ENCODE measurements at regions not wholly inside any gene's neighbourhood (a gene's known extent, or its start where the extent isn't known, plus 50 kb on each side); places are given as distances from the start of the nearest gene placed in this dataset.
A peak's percentile ranks its signal among the peaks of the same experiment; 100 is the strongest.
"Not testable (repeated sequence)": the region's sequence is repeated elsewhere in the genome, so short reads cannot be mapped to it uniquely, and the experiment has no call there.

DNA sequence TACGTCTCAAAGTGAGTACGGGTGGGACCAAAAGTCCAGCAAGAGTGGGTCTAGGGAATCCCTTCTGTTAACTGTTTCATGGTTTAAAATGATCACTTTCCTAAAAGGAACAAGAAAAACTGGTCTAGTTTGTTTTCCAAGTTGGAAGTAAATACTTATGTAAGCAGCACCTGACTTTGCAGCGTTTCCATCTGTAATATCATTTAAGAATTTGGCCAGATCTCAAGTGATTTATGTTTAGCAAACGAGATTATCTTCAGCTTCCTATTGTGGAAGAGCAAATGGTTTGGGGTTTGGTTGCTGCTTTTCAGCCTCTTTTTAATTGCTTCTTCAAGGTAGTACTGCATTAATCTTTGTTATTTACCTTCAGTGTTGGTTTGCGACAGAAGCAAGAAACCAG lies 50.4 kb downstream of the FHIP1A start:
- peak; percentile 4 for DNase-seq

DNA sequence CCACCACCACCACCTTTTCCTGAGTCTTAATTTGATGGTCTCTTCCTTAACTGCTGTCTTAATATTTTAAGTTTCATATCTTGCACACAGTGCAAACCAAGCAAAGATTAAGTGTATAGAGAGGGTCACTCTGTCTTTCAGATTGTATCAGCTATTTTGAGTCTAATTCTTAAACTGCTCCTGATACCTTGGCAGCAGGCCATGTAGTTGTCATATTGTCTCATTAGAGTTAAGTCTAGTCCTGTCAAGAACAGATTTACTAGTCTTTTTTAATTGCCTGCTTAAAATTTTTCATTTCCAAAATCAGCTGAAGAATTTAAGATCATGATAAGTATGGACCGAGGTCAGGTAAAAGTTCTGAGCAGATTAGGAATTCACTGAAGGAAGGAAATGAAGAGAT lies 51.5 kb downstream of the FHIP1A start:
- DNase-seq: no peak

DNA sequence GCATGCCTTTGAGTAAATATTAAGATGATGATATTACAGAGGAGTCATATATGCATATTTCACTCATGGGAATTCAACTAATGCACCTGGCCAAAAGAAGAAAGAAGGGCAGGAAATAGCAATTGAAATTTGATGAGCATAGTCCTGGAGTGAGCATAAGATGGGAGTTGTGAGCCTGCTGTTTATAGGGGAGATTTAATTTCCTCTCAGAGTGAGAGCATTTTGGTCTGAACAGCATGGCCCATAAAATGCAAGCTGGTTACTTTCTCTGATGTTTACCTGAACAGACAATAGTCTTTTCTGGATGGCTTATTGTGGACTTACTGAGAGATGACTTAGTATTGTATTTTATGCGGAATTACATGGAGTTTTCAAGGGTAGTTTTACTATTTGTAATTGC lies 53.6 kb downstream of the FHIP1A start:
- no peak for DNase-seq

DNA sequence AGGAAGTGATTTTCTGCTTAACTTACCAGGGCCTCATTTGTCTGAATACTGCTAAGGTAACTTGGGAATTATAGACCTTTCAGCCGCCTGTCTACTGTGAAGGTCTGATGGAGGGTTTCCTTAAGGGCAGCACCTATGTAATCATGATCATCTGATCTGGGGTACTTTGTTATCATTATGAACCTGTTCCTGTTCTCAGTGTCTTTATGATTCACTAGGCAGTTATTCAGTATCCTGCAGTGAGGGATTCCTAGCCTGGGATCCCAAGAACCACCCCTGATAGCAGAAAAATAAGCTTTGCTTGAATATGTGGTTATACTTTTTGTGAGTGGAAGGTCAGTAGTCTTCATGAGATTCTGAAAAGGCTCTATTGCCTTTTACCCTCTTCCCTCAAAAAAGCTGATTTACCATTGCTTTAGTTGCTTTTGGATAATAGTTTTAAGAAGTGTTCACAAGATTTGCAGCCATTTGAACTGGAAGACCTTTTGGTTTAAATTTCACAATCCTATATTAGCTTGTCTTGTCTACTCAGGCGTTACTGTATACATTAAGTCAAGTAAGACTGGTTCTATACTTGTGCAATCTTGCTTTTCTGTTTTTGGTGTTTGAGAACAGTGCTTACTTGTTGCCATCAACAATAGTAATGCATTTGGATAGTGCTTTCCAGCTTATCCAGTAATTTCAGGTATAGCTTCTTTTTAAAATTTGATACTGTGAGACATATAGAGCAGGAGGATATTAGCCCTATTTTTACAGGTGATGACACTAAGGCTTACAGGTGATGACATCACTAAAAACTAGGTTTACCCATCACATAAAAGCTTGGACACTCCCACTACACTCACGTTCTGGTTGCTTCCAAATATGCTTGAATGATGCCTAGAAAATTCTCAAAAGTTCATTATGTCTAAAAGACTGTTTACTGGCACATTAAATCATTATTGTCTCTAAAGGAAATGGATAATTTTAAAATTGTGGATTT lies 60.0 kb downstream of the FHIP1A start:
- DNase-seq: no peak

DNA sequence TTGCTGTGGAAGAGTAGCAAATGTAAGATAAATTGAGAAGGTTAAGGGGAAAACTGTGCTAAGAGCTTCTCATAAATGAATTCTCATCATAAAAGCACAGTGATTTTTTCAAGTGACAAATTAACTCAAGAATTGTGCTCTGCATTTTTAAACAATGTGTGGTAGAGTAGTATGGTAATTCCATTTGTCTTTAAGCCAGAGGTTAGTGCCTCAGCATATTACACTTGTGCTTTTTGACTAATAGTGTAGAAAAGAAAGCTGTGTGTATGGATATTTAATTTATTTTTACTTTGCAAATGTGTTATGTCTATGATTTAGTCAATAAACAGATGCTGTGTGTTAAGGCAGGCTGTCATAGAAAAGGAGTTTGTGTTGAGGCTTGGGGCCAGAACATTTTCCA lies 61.0 kb downstream of the FHIP1A start:
- DNase-seq: no peak

DNA sequence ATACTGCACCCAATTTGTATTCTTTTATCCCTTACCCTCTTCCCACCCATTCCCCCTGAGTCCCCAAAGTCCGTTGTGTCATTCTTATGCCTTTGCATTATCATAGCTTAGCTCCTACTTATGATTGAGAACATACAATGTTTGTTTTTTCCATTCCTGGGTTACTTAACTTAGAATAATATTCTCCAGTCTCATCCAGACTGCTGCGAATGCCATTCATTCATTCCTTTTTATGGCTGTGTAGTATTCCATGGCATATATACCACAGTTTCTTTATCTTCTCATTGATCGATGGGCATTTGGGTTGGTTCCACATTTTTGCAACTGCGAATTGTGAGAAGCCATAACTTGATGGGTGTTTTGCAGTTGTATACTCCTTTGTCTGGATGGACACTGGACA lies 62.8 kb downstream of the FHIP1A start:
- DNase-seq: no peak

DNA sequence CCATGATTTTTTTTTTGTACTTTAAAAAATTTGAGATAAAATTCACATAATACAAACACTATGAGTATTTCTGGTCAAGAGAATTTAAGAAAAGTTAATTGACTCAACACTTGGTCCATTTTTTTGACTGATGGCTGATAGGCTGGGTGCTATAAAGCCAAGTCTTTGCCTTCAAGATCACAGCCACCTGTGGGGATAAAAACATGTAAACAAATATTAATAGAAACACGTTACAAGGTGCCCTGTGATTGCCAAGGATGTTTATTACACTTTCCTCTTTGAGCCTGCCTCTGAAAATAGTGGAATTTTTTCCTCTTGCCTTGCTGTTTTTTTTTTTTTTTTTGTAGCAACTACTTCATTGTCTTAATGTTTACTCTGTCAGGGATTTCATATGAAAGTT lies 63.3 kb downstream of the FHIP1A start:
- DNase-seq: no peak

DNA sequence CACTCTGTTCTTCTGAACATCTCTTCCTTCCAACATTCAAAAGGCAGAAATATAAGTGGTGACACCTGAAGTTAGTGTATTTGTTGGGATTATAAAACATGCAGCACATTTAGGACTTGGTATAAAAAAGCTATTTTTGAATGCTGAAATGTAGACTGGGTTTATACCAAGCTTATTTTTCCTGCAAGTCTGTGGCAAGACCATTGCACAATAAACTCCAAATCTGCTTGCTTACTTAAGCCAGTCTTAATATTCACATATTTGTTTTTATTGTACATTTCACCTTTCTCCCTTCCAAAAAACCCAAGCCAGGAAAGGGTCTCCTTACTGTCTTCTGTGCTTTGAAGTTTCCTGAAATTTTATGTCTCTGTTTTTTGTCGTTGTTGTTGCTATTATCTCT lies 63.7 kb downstream of the FHIP1A start:
- no peak for DNase-seq

DNA sequence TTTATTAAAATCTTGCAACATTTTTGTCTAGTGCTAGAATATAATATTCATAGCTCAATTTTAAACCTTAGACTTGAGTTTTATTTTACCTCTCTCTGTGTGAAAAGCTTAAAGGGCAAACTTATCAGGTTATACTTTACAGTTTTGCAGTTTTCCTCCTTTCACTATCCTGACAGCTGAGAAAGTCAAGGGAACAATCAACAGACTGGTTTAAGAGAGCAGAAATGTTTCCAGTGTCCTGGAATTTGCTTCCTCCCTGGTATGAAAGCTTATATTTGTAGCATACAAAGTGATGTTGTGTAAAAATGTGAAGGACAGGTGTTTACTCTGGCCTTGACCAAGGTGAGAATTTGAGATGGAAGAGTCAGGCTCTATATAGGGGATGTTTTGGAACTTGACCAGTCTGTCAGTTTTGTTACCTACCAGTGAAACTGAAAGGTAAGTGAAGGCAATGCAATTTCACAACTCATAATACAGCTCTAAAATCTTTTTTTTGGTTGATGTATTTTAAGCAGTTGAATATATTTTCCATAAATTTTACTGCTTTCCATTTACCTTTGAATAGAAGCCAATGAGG lies 64.6 kb downstream of the FHIP1A start:
- DNase-seq: no peak

DNA sequence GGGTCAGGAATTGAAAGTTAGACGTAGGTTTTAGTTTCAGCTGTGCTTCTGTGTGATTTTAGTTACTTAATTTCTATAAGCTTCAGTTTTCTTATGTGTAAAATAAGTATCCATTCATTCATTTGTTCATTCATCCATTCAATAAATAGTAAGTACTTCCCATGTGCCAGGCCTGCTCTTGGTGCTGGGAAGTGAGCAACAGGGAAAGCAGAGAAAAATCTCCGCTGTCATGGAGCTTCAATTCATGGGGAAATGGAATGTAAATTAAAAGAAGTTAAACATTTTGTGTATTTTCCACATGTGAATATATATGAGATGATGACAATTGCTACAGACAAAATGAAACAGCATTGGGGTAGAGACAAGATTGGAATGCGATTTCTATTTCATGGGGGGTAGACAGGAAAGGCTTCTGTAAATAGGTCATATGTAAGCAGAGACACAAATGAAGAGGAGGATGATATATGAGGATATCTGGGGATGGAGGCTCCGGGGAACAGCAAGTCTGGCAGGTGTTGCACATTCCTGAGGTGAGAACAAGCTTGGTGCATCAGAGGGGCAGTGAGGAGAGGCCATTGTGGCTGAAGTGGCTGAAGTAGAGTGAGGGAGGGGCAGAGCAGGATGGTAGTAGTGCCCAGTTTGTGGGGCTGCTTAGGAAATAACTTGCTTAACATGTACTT lies 66.2 kb downstream of the FHIP1A start:
- DNase-seq: no peak

DNA sequence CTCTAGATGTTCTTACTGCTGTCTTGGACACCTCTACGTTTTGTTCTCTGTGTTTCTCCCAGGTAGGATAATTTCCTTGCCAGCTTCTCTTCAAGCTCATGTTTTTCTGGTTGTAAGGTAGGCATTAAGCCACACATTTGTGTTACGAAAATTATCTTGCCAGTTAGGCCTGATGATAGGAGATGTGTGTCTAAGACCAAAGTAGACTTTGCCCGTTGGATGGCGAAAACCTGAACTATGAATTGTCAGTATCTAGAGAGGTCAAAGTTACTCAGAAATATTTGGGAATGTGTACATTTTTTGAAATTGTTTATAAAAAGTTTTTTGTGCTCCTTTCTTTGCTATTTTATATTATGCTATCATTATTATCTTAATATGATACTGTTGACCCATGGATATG lies 72.8 kb downstream of the FHIP1A start:
- no peak for DNase-seq

DNA sequence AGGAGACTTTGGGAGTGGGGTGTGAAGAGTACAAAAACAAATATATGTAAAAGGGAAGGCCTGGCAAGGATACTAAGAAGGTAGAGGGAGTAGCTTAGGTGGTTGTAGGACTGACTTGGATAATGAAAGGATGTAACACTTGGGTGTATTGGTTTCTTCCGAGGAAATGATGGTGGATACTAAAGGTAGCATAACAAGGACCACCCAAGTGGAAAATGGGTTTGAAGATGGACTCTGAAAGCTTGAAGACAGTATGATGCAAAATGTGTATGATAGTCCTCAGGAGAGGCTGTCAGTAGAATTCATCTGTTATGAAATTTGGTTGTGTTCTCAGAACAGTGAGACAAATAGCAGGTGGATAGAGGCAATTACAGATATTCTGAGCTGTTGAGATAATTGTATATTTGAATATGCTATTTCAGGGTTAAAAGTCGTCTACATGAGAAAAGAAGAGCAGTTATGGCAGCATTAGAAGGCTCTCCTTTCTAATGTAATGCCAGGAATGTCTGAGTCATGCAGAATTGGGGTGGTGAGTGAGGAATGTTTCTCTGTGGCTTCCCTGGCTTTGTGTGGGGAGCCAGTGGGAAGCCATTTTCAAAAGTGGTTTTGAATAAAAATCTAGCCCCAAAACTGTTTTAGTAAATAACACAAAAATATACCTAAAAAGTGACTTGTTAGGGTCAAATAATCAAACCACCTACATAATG lies 75.6 kb downstream of the FHIP1A start:
- no peak for DNase-seq

DNA sequence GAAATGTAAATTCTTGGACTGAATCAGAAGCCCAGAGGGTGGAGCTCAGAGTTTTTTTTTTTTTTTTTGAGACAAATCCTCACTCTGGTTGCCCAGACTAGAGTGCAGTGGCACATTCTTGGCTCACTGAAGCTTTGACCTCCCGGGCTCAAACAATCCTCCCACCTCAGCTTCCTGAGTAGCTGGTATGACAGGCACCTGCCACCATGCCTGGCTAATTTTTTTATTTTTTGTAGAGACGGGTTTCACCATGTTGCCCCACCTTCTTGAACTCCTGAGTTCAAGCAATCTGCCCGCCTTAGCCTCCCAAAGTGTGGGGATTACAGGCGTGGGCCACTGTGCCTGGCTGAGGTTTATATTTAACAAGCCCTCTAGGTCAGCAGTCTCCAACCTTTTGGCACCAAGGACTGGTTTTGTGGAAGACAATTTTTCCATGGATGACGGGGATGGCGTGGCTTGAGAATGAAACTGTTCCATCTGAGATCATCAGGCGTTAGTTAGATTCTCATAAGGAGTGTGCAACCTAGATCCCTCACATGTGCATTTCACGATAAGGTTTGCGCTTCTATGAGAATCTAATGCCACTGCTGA lies 76.7 kb downstream of the FHIP1A start:
- DNase-seq: no peak

DNA sequence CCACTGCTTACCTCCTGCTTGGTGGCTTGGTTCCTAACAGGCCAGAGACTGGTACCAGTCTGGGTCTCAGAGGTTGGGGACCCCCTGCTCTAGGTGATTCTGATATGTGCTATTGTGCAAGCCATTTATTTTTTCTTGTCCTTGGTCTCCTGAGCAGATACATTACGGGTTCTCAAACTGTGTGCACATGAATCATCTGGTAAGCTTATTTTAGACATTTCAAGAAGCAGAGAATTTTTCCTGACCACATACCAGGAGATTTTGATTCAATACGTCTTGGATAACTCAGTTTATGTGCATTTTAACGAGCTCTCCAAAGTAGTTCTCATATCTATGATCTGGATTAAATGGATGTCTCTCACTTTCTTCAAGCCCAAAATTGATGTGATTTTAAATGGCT lies 77.2 kb downstream of the FHIP1A start:
- no peak for DNase-seq

DNA sequence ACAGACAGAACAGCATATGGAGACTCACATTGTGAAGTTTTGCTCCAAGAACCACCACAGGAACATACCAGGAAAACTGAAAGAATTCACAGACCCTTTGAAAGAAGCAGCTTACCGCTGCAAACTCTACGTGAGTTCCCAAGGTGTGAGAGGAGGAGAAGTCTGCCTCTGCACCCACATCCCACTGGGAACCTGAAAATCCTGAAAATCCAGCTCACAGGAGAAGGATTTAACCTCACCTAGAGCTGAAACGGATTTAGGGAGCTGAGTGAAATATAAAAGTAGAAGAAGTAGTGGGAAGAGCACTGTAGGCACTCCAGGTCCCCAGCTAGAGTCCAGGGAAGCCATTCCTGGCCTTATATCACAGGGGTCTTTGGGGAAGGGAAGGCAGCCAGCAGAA lies 80.0 kb downstream of the FHIP1A start:
- DNase-seq: no peak

DNA sequence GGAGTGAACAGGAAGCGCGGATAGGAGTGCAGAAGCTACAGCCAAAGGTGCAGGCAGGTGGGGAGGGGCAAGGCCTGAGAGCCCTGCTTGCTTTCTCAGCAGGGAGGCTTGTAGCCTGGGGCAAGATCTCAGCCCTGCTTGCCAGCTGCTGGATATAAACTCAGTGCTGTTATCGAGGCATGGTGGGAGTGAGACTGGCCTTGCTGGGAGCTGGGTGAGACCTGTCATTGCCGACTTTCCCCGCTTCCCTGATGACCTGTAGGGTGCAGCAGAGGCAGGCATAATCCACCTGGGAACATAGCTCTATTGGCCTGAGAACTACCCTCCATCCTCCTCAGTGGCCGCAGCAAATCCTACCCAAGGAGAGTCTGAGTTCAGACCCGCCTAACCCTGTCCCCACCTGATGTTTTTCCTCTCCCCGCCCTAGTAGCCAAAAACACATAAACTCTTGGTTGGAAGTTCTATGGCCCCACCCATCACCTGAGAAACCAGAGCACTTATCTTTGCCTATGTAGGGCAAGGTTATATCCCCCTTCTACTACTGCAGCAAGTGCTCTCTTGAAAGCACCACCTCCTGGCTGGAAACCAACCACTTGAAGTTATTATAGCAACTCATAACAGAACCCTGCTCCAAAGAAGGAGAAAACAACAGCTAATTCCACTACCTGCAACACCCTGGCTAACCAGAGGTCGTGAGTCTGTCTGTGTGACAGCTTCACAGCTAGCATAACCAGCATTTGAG lies 80.7 kb downstream of the FHIP1A start:
- DNase-seq: peak; percentile 28

DNA sequence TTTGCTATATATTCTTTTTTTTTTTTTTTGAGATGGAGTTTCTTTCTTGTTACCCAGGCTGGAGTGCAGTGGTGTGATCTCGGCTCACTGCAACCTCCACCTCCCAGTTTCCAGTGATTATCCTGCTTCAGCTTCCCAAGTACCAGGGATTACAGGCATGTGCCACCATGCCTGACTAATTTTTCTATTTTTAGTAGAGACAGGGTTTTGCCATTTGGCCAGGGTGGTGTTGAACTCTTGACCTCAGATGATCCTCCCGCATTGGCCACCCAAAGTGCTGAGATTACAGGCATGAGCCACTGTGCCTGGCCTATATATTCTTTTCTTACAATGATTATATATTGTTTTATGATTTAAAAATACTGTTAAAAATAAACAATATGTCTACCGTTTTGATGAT lies 86.6 kb downstream of the FHIP1A start:
- DNase-seq: not testable (repeated sequence)

DNA sequence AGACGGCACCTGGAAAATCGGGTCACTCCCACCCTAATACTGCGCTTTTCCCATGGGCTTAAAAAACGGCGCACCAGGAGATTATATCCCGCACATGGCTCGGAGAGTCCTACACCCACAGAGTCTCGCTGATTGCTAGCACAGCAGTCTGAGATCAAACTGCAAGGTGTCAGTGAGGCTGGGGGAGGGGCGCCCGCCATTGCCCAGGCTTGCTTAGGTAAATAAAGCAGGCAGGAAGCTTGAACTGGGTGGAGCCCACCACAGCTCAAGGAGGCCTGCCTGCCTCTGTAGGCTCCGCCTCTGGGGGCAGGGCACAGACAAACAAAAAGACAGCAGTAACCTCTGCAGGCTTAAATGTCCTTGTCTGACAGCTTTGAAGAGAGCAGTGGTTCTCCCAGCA lies 102.6 kb downstream of the FHIP1A start:
- DNase-seq: not testable (repeated sequence)

DNA sequence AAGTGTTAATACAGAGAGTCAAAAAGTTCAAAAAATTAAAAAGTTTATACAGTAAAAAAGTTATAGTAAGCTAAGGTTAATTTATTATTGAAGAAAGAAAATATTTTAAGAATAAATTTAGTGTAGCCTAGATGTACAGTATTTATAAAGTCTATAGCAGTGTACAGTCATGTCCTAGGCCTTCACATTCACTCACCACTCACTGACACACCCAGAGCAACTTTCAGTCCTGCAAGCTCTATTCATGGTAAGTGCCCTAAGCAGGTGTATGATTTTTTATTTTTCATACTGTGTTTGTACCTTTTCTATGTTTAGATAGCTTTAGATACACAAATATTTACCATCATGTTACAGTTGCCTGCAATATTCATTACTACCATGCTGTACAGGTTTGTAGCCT lies 108.9 kb downstream of the FHIP1A start:
- DNase-seq: no peak

DNA sequence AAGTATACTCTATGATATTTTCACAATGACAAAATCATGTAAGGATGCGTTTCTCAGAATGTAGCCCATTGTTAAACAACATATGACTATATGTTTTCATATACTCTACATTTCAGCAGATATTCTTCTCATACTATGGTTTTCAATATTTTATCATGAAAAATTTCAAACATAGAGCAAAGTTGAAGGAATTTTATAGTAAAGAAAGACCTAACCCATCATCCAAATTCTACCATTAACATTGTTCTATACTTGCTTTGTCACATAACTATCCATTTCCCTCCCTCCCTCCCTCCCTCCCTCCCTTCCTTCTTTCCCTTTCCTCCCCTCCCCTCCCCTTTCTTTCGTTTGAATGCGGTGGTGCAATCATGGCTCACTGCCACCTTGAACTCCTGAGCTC lies 109.4 kb downstream of the FHIP1A start:
- no peak for DNase-seq

DNA sequence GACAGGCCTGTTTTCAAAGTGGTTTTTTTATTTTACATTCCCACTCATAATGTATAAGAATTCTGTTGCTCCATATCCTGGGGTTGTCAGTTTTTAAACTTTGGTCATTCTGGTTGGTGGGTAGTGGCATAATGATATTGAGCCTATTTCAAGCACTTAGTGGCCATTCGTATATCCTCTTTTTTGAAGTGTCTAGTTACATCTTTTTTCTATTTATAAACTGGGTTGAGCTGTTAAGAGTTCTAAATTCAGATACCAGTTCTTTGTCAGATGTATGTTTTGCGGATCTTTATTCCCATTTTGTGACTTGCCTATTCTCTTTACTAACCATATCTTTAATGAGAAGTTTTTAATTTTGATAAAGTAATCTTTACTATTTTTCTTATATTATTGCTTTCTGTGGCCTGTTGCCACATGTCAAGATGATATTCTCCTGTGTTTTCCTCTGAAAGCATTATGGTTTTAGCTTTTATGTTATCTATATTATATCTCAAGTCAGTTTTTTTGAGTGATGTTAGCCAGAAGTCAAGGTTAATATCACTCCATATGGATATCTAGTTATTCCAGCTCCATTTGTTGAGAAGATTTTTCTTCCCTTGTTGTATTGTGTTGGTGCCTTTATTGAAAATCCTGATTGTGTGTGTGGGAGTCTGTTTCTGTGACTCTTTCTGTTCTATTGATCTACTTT lies 110.9 kb downstream of the FHIP1A start:
- DNase-seq: no peak

Measured in NCI-H1105 (cell line).